LNCAP (cell line): ENCODE measurements at regions not wholly inside any gene's neighbourhood (a gene's known extent, or its start where the extent isn't known, plus 50 kb on each side); places are given as distances from the start of the nearest gene placed in this dataset.

Source experiments
- TF ChIP-seq, protein P1 (sequence below): fragments of 450-650 bp; IDR thresholded peaks from 2 replicates; pipeline ENCODE4 v1.5.1; 2017; ENCODE audit warnings: mild to moderate bottlenecking

DNA sequence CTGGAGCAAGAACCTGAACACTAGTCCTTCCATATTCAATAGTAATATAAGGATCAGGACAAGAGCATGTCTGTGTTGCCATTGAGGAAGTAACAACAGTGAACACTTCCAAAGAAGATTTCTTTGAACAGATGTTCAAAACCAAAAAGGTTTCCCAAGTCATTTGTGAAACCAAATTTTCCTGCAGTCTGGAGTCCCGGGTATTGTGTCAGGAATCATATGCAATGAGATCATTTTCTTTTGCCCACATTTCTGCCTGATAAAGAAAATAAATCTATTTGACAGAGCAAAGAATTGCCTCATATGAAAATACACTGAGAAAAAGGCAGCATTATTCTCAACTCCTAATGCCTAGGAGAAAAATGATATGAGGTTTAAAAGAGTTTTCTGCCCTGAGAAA, 151.7 kb downstream of the SNX18 start:
- TF ChIP-seq, protein P1, sequence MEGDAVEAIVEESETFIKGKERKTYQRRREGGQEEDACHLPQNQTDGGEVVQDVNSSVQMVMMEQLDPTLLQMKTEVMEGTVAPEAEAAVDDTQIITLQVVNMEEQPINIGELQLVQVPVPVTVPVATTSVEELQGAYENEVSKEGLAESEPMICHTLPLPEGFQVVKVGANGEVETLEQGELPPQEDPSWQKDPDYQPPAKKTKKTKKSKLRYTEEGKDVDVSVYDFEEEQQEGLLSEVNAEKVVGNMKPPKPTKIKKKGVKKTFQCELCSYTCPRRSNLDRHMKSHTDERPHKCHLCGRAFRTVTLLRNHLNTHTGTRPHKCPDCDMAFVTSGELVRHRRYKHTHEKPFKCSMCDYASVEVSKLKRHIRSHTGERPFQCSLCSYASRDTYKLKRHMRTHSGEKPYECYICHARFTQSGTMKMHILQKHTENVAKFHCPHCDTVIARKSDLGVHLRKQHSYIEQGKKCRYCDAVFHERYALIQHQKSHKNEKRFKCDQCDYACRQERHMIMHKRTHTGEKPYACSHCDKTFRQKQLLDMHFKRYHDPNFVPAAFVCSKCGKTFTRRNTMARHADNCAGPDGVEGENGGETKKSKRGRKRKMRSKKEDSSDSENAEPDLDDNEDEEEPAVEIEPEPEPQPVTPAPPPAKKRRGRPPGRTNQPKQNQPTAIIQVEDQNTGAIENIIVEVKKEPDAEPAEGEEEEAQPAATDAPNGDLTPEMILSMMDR, result no peak

DNA sequence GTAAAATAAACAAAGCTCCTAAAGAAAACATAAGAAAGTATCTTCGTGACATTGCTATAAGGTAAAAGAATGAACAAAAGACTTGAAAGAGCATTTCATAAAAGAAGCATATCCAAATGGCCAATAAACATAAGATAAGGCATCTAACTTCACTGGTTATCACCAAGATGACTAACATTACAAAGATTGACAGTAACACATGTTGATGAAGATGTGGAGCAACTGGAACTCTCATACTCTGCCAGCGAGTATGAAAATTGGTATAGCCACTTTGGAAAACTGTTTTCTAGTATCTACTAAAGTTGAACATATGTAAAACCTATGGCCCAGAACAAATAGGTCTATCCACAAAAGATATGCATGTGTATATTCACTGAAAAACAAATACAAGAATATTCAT, 150.5 kb downstream of the SNX18 start:
- TF ChIP-seq, protein P1, result no peak

DNA sequence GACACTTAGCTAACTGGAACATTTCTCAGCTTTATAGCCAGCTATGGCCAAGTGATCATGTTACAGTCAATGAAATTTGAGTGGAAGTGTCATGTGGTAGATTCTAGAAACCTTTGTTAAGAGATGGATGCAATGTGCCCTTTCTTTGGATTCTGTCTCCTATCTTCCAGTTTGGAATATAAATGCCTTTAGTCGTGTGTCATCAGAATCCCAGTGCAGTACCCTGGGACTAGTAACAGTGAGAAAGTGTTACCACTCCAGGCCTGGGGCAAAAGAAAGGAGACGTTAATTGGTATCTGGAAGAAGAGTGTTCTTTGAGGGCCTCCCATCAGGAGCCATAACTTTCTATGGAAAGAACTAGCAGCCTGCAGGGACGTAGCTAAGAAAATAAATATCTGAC, 149.6 kb downstream of the SNX18 start:
- TF ChIP-seq, protein P1, result no peak

DNA sequence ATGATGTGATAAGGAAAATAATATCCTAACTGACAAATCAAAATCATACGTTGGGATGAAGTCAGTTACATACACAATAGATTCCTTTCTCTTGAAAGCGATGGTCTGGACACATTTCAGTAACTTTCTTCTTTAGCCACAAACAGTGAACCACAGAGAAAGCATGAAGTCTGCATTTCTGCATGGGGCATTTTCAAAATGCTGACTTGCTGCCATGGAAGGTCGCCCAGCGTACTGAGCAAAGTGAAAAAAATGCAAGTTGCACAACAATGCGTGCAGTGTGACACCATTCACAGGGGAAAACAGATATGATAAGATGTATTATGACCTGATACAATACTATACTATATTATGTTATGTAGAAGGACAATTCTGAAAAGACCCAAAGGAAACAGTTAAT, 146.3 kb downstream of the SNX18 start:
- TF ChIP-seq, protein P1, result no peak

DNA sequence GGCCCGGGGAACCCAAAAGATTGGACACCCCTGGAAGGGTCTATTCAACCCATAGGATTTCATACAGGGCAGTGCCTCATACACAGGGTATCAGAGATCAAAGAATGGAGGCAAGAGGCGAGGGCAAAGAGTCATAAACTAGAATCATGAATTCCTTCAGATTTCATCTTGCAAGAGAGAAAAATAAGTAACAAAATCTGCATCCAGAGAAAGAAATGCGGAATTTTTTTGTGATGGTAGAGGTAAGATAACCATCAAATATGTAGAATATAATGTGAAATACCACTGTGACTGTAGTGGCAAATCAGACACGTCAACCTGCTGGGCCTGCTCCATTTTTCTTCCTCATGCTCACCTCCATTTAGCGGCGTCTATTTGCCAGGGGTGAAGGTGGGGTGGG, 143.6 kb downstream of the SNX18 start:
- TF ChIP-seq, protein P1, result no peak

DNA sequence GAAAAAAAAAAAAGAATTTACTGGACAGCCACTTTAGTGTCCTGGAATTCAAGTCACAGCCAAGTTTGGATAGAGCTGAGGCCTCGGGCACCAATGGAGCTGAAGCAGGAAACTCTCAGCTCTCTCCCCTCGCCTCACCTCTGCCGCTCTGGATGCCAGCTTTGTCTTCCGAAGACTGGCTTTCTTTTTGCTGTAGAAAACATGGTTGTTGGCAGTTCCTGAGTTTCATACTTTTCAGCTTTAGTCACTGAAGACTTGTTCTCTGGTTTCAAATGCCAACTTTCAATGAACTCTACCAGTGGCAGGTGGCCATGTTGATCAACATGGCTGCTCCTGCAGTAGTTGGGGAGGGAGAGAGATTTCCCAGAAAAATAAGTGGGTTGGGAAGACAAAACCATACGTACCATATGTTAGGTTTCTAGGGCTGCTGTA, 142.2 kb downstream of the SNX18 start:
- TF ChIP-seq, protein P1, result no peak

DNA sequence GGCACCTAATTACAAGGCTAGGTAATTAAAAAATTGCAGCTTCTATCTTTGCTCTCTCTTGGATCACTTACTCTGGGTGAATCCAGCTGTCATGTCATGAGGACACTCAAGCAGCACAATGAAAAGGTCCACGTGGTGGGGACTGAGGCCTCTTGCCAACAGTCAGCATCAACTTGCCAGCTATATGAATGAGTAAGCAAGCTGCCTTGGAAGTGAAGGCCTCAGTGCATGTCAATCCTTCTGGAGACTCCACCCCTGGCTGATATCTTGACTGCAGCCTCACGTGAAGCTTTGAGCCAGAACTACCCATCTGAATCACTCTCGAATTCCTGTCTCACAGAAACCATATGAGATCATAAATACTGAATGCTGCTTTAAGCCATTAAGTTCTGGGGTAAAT, 140.5 kb downstream of the SNX18 start:
- TF ChIP-seq, protein P1, result no peak

DNA sequence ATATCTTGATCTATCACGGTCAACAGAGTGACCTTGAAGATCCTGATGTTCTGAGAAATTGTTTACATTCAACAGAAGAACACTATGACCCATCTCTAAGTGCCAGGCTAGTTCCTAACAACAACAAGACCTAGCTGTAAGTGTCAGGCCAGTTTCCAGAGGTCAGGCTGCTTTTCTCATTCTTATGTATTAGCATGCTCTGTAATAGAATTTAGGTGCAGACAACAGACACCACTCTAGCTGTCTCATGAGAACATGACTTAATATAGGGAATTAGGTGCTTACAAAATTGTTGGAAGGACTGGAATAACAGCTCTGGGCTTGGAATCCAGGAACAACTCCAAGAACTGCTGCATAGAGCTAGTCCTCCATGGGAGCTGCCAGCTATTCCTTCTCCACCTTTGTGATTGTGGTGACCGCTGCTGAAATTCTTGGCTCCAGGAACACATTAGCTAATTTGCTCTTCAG, 138.7 kb downstream of the SNX18 start:
- TF ChIP-seq, protein P1, result no peak
